NCI-H2171 treated with DMSO at 0.1 percent for 48 hours (cell line): ENCODE measurements at regions not wholly inside any gene's neighbourhood (a gene's known extent, or its start where the extent isn't known, plus 50 kb on each side); places are given as distances from the start of the nearest gene placed in this dataset.
"Not testable (repeated sequence)": the region's sequence is repeated elsewhere in the genome, so short reads cannot be mapped to it uniquely, and the experiment has no call there.

Source experiments
- DNase-seq: peaks from one replicate; lab custom pipeline; 2025; lab: John Stamatoyannopoulos, UW

DNA sequence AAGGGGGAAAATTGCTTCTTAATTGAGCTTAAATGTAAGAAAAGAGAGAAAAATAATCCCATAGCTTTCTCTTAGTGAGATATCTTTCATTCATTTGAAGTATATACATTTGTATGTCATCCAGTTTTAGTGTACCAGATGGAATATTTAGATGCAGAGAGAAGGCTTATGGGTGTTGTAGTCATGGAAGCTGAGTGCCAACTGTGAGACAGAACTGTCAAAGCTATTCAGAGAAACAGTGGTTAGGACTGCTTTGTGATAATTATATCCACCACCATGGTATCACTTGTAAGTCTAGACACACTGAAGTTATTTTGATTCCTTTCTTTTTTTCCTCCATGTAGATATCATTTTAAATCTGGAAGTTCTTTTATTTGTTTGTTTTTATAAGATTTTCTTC is 524.3 kb upstream of the EPHA7 start:
- no peak for DNase-seq

DNA sequence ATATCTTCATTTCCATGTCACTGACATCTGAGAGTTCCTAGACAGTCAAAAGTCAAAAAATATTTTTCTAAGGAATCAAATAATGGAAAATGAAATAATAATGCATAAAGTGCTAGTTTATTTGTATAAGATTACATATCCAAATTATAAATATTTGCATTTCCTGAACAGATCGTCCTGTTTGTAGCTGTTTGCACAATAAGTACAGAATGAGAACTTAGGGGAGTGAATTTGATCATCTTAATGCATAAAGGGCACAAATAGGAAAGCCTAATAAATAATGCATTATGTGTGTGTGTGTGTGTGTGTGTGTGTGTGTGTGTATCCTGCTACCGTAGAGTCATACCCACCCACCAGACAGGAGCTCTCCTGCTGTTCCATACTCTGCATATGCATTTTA is 521.0 kb upstream of the EPHA7 start:
- no peak for DNase-seq

- DNase-seq, result no peak
These were observed 512.8 kb upstream of the EPHA7 start for GRCh38 chr6:93932175-93932574.

DNA sequence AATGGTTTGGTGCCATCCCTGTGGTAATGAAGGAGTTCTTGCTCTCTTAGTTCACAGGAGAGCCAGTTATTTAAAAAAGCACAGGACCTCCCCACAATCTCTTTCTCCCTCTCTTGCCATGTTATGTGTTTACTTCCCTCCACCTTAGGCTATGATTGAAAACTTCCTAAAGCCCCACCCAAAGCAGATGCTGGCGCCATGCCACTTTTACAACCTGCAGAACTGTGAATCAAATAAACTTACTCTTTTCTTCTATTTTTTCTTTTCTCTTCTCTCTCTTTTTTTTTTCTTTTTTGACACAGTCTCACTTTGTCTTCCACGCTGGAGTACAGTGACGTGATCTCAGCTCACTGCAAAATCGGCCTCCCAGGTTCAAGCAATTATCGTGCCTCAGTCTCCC is 508.4 kb upstream of the EPHA7 start:
- no peak for DNase-seq

DNA sequence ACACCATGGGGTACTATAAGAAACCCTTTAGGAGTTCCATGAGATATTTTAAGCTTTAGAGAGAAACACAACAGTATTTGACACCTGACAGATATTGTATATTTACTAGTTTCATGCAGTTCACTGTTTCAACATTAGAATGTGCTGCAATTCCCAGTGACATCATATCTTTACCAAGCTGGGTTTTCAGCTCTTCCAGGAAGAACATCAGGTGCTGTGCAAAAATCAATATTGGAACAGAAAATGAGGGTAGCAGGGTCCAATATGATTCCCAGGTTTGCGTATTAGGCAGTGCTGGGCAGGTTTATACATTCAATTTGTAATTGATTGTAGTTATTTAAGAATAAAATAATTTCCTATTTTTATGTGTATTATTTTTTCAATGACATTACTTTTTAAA is 500.0 kb upstream of the EPHA7 start:
- DNase-seq, result no peak

GRCh38 chr6:93918258-93918657 is 498.9 kb upstream of the EPHA7 start:
- DNase-seq, result no peak

DNA sequence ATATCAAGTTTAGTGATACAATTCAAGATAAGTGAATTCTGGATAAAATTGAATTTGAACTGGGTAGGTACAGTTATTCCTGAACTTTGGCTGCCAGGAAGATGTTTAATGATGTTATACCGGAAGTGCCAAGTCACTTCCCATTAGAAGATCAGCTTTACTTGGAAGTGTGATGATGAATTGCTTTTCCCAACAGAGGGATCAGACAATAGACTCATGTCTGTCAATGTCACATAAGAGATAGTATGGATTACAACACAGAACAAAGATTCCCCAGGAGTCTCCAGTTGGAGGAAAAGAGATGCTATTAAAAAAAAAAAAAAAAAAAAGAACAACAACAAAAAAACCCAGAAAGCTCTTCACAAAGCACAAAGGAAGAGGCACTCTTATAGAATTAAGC is 497.9 kb upstream of the EPHA7 start:
- no peak for DNase-seq

- DNase-seq, result no peak
These were observed 497.4 kb upstream of the EPHA7 start for GRCh38 chr6:93916716-93917115.

DNA sequence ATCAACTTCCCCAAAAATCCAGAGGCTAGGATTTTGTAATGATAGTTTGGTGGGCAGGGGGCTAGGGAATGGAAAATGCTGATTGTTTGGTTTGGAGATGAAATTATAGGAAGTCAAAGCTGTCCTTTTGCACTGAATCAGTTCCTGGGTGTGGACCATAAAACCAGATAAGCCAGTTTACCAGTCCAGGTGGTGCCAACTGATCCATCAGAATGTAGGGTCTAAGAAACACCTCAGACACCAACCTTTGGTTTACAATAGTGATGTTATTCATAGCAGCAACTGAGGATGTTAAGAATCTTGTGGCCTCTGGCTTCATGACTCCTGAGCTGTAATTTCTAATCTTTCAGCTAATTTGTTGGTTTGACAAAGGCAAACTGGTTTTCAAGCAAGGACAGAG is 496.6 kb upstream of the EPHA7 start:
- no peak for DNase-seq

DNA sequence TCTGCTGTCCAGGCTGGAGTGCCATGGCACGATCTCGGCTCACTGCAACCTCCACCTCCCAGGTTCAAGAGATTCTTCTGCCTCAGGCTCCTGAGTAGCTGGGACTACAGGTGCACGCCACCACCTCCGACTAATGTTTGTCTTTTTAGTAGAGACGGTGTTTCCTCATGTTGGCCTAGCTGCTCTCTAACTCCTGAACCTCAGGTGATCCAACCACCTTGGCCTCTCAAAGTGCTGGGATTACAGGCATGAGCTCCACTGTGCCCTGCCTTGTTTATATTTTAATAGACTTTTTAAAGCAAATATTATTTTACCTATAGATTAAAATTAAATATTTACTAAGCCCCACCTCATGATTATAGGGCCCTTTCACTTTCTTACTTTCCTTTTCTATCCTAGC is 483.2 kb upstream of the EPHA7 start:
- no peak for DNase-seq

DNA sequence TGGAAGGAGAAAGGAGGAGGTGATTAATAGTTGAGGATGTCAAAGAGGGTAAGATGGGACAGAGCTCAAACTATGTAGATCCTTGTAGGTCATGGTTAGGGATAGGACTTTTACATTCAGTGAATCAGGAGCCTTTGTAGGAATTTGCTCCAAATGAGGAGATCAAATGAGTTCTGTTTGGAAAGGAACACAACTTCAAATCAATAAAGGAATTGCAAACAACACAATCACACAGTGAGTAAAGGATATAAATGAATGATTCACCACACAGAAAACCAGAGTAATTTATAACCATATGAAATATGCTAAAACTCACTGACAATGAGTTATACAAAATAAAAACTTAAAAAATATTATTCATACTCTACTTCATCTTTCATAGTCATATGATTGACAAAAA is 480.8 kb upstream of the EPHA7 start:
- DNase-seq, result no peak

DNA sequence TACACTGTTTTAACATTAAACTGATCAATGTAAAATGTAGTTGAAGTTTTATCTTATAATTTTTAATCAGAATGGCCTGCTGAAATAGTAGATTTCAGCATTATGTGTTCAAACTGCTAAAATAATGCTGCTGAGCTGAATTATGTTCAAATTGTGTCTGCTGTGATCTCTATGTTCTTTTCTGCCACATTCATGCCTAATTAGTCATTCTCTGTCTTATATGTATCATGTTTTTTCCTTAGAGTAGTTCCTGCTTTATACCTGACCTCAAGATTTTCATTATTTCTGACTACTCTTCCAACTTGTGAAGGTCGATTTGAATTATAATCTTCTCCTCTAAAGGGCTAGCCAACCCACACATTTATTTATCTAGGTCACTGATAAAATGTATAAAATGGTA is 476.7 kb upstream of the EPHA7 start:
- no peak for DNase-seq

- DNase-seq, result no peak
These were observed 475.2 kb upstream of the EPHA7 start for GRCh38 chr6:93894521-93894920.

- DNase-seq, result no peak
These were observed 470.4 kb upstream of the EPHA7 start for GRCh38 chr6:93889713-93890112.

DNA sequence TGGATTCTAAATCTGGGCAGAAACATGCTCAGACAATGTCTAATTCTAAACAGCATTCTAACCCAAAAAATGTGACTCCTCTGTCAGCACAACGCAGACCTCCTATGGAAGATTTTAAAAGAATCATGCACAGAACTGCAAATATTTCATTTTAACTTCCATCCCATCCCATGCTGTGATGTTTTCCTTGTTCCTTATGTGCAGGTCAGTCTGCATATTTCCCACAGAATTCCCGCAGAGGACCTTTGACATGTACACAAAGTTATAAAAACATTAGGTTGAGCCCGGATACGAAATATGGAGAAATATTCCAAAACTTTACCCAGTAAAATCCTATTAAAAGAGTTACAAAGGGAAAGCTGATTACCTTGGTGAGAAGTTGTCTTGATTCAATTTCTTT is 467.1 kb upstream of the EPHA7 start:
- DNase-seq, result no peak

DNA sequence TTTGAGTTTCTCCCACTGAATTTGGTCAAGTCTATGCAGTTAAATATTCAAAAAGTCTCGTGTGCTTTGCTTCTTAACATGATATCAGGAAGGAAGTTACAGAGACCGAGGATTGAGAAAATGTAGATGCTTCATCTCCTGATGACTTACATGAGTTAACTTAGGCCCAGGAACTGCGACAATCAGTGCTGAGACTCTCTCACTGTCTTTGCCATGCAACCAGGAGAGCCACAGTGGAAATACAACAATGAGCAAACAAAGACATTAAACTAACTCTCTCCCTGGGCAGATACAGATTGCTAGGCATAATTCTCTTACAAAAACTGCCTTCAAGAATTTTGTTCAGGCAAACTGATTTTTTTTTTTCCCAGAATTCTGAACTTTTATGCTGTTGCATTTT is 440.6 kb upstream of the EPHA7 start:
- DNase-seq, result no peak

DNA sequence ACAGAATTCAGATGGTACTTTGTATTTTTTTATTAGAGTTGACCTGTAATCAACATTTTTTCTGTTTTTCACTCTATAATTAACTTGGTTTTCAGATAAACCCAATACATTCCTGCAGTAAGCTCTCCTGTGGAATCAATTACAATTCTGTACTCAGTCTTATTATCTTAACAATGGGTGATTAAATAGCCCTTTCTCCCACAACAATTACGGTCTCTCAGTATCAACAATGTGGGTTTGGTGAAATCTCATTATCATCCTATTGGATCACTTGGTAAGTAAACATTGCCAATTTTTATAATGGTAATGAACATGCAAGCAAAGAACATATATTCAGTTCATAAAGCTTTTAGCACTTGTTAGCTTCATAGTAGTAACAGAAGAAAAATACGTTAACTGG is 438.9 kb upstream of the EPHA7 start:
- no peak for DNase-seq

DNA sequence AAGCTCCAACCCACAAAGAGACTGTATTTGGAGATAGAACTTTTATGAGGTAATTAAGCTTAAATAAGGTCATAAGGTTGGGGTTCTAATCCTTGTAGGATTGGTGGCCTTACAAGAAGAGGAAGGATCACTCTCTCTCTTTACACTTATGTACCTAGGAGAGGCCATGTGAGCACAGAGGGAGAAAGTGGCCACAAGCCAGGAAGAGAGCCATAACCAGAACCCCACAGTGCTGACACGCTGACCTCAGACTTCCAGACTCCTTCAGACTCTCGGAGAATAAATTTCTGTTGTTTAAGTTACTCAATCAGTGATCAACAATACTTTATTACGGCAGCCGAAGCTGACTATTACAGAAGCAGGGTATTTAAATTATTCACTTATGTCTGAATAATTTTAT is 430.5 kb upstream of the EPHA7 start:
- DNase-seq, result no peak

- no peak for DNase-seq
These were observed 428.8 kb upstream of the EPHA7 start for GRCh38 chr6:93848031-93848742.

DNA sequence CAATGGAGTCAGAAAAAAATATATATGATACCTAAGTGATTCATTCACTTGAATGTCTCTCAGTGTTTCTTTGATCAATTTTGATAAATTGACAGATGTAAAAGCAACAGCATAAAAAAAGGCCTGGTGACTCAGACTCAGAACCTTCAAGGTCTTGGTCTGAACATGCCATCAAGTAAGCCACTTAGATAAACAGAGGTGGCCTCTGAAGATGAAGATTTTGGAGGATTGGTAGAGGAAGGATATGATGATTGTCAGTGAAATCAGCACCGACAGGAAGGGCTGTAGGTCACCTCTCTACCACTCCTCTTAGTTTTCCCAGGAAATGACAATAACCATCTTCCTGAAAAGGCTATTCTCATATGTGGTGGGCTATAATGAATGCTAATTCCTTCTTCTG is 422.8 kb upstream of the EPHA7 start:
- DNase-seq, result no peak

DNA sequence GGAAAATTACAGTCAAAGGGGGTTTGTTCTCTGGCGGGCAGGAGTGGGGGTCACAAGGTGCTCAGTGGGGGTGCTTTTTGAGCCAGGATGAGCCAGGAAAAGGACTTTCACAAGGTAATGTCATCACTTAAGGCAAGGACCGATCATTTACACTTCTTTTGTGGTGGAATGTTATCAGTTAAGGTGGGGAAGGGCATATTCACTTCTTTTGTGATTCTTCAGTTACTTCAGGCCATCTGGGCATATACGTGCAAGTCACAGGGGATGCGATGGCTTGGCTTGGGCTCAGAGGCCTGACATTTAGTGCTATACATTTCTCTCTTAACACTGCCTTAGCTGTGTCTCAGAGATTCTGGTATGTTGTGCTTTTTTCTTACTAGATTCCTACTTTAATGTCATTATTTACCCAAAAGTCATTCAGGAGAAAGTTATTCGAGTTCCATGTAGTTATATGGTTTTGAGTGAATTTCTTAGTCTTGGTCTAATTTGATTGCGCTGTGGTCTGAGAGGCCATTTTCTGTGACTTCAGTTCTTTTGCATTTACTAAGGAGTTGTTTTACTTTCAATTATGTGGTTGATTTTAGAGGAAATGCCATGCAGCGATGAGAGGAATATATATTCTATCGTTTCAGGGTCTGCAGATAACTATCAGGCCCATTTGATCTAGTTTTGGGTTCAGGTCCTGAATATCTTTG is 416.2 kb upstream of the EPHA7 start:
- DNase-seq, result not testable (repeated sequence)

GRCh38 chr6:93835026-93835425 is 415.7 kb upstream of the EPHA7 start:
- not testable (repeated sequence) for DNase-seq

GRCh38 chr6:93833326-93833725 is 414.0 kb upstream of the EPHA7 start:
- not testable (repeated sequence) for DNase-seq

- DNase-seq, result not testable (repeated sequence)
These were observed 410.4 kb upstream of the EPHA7 start for GRCh38 chr6:93829757-93830156.
